Peyer's patch (tissue), 4 donors: ENCODE measurements at regions not wholly inside any gene's neighbourhood (a gene's known extent, or its start where the extent isn't known, plus 50 kb on each side); places are given as distances from the start of the nearest gene placed in this dataset.

ENCODE experiments used
- DNase-seq, 3 donors: peaks; one replicate each; pipeline ENCODE4 v3.0.0-alpha.2; 2017 to 2019
- H3K27ac ChIP-seq, 4 donors: fragments of 200-600 bp; sonication (generic); one replicate each; pipeline ENCODE4 v1.5.1; 2016 to 2019
- H3K27me3 ChIP-seq, 2 donors: fragments of 200-600 bp; sonication (generic); one replicate each; pipeline ENCODE4 v1.5.1; 2019
- H3K36me3 ChIP-seq, 3 donors: fragments of 200-600 bp; sonication (generic); one replicate each; pipeline ENCODE4 v1.5.1; 2016 to 2019
- H3K4me1 ChIP-seq, 4 donors: fragments of 200-600 bp; sonication (generic); one replicate each; pipeline ENCODE4 v1.5.1; 2016 to 2019
- H3K4me3 ChIP-seq, 4 donors: fragments of 200-600 bp; sonication (generic); 1 replicate in 3 of 4; 2 replicates in 1 of 4; pipeline ENCODE4 v1.5.1; 2016 to 2019; ENCODE audit warnings: mild to moderate bottlenecking in 1 of 4
- H3K9me3 ChIP-seq, 4 donors: fragments of 200-600 bp; sonication (generic); one replicate each; pipeline ENCODE4 v1.5.1; 2016 to 2019; ENCODE audit warnings: mild to moderate bottlenecking in 1 of 4
- POLR2A ChIP-seq, 2 donors: fragments of 450-650 bp; IDR thresholded peaks; one replicate each; pipeline ENCODE4 v1.5.1; 2017; ENCODE audit warnings: antibody characterized with exemption in 2 of 2, mild to moderate bottlenecking in 2 of 2, moderate library complexity in 2 of 2
- TF ChIP-seq, protein P1 (sequence below), 6 experiments: fragments of 450-650 bp in 4 of 6; fragments of 200-600 bp in 2 of 6; sonication (generic) in 1 of 6; IDR thresholded peaks; one replicate each; pipeline ENCODE4 v1.5.1; 2017 to 2019; ENCODE audit warnings: antibody characterized with exemption in 6 of 6, mild to moderate bottlenecking in 3 of 6, moderate library complexity in 1 of 6

DNA sequence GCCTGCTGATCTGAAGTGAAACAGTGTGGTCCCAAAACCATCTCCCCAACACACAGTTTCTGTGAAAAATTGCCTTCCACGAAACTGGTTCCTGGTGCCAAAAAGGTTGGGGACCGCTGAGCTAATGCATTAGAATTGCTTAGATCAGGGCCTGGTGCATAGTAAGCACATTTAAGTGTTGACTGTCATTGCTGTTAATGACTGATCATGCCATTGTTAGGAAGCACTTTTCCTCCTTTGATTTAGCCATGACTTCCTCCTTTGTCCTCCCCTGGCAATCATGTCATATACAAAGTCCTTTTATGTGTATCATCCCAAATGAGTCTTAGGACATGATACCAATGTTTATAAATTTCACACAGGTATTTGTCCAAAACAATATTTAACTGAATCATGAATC is 81.5 kb upstream of the ATP11B start:
- Histone ChIP-seq H3K9me3 (no peaks in the 10 kb centered on the region), H3K27ac (peak overlapping the region in 3 of 4 donors; percentile 44 to 82 (median 77))

DNA sequence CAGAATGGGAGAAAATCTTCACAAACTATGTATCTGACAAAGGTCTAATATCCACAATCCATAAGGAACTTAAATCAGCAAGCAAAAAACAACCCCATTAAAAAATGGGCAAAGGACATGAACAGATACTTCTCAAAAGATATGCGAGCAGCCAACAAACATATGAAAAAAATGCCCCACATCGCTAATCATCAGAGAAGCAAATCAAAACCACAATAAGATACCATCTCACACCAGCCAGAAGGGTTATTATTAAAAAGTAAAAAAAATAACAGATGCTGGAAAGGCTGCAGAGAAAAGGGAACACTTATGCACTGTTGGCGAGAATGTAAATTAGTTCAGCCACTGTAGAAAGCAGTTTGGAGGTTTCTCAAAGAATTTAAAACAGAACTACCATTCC is 80.2 kb upstream of the ATP11B start:
- TF ChIP-seq, protein P1, sequence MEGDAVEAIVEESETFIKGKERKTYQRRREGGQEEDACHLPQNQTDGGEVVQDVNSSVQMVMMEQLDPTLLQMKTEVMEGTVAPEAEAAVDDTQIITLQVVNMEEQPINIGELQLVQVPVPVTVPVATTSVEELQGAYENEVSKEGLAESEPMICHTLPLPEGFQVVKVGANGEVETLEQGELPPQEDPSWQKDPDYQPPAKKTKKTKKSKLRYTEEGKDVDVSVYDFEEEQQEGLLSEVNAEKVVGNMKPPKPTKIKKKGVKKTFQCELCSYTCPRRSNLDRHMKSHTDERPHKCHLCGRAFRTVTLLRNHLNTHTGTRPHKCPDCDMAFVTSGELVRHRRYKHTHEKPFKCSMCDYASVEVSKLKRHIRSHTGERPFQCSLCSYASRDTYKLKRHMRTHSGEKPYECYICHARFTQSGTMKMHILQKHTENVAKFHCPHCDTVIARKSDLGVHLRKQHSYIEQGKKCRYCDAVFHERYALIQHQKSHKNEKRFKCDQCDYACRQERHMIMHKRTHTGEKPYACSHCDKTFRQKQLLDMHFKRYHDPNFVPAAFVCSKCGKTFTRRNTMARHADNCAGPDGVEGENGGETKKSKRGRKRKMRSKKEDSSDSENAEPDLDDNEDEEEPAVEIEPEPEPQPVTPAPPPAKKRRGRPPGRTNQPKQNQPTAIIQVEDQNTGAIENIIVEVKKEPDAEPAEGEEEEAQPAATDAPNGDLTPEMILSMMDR (IDR thresholded peaks at IDR 0.05), result no peak
- TF ChIP-seq POLR2A (IDR thresholded peaks at IDR 0.05), result no peak
- H3K4me3 ChIP-seq, result no peak overlapping the region
- H3K4me1 ChIP-seq, result peaks cover 0 to 14% (median 0%) of the 10 kb centered on the region in 4 donors

More for the DNA sequence above, 81.5 kb upstream of the ATP11B start:
- Histone ChIP-seq H3K4me3 (no peak overlapping the region), H3K4me1 (peaks cover 0 to 11% (median 0%) of the 10 kb centered on the region in 4 donors), H3K27me3 (no peaks in the 10 kb centered on the region), H3K36me3 (no peaks in the 10 kb centered on the region)
- DNase-seq, result no peak
- TF ChIP-seq, protein P1 (IDR thresholded peaks at IDR 0.05), result no peak
- no peak for TF ChIP-seq POLR2A (IDR thresholded peaks at IDR 0.05)

DNA sequence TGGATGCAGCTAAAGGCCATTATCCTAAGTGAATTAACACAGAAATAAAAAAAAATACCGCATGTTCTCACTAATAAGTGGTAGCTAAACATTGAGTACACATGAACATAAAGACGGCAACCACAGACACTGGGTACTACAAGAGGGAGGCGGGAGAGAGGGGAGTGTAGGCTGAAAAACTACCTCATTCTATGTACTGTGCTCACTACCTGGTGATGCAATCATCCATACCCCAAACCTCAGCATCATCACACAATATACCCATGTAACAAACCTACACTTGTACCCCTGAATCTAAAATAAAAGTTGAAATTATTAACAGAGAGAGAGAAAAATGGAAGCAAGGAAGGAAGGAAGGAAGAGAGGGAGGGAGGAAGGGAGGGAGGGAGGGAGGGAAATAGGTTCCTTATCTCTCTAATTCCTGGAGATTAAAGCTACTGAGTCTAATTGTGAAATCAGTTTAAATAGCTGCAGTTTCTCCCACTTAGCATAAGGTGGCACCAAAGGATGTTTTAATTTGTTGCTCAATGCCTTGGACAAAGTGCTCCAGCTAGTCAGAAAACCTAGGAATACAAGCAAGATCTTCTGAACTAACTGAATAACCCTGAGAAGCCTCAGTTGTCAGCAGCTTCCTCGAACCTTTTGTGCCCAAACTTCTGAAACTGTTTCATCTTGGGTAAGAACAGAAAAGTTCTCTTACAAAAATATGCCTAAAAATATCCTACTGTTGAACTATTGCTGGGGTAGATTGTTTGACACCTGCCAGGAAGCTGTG is 79.4 kb upstream of the ATP11B start:
- Histone ChIP-seq H3K4me1 (peaks cover 0 to 14% (median 0%) of the 10 kb centered on the region in 4 donors), H3K36me3 (no peaks in the 10 kb centered on the region), H3K9me3 (no peaks in the 10 kb centered on the region), H3K4me3 (no peak overlapping the region), H3K27ac (no peak overlapping the region), H3K27me3 (no peaks in the 10 kb centered on the region)
- DNase-seq, result peak in 1 of 3 donors; percentile 65
- TF ChIP-seq, protein P1 (IDR thresholded peaks at IDR 0.05), result peak in 4 of 6 experiments; percentile 58 to 93 (median 90)
- no peak for TF ChIP-seq POLR2A (IDR thresholded peaks at IDR 0.05)

More for the DNA sequence above, 80.2 kb upstream of the ATP11B start:
- Histone ChIP-seq H3K27ac (no peak overlapping the region), H3K36me3 (no peaks in the 10 kb centered on the region), H3K27me3 (no peaks in the 10 kb centered on the region), H3K9me3 (no peaks in the 10 kb centered on the region)
- no peak for DNase-seq

DNA sequence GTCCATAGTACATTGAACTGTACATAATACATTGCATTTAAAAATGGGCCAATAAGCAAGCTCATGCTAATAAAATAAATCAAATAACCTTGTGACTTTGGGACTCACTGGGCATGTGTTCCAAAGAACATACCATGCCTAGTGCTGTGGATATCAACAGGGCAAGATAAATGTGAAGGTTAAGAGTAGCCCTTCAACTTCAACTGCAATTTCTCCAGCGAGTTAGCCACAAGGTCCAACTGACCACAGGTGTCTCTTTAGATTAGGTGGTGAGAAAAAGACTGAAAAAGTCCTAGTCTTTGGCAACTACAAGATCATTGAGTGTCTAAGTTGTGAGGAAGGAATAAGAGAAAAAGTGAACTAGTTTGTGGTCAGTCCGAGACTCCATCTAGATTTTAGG is 78.3 kb upstream of the ATP11B start:
- H3K9me3 ChIP-seq, result no peaks in the 10 kb centered on the region
- H3K4me3 ChIP-seq, result no peak overlapping the region
- H3K4me1 ChIP-seq, result peaks cover 0 to 14% (median 0%) of the 10 kb centered on the region in 4 donors
- H3K27me3 ChIP-seq, result no peaks in the 10 kb centered on the region
- TF ChIP-seq POLR2A (IDR thresholded peaks at IDR 0.05), result no peak
- TF ChIP-seq, protein P1 (IDR thresholded peaks at IDR 0.05), result no peak
- H3K36me3 ChIP-seq, result no peaks in the 10 kb centered on the region
- DNase-seq, result no peak
- no peak overlapping the region for H3K27ac ChIP-seq

DNA sequence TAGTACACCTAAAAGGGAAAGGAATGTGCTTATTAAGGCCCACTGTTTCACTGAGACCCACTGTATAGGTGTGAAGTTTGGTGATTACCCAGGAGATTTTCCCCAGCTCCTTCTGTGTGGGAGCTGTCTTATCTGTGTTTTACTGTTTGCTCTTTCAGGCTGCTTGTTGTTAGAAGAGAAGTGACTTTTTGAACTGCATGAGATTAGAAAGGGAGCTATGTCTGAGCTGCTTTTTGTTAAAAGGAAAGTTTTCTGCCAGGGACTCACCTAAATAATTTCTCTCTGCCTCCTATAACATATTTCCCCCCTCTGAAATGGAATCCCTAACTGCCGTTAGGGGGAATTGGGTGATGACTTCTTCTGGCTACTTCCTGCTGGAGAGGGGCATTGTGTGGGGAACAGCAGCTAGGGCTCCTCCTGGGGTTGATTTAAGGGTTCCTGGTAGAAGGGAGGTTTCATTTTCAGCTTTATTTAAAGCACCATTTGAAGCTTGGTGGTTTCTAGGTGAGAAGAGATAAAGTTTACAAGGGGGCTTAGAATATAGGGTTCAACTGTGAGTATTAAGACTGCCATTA is 77.1 kb upstream of the ATP11B start:
- H3K4me3 ChIP-seq, result no peak overlapping the region
- no peak overlapping the region for H3K27ac ChIP-seq
- H3K27me3 ChIP-seq, result no peaks in the 10 kb centered on the region
- no peaks in the 10 kb centered on the region for H3K36me3 ChIP-seq
- no peak for TF ChIP-seq POLR2A (IDR thresholded peaks at IDR 0.05)
- TF ChIP-seq, protein P1 (IDR thresholded peaks at IDR 0.05), result no peak
- peaks cover 0 to 14% (median 0%) of the 10 kb centered on the region in 4 donors for H3K4me1 ChIP-seq
- DNase-seq, result no peak
- no peaks in the 10 kb centered on the region for H3K9me3 ChIP-seq
